Karpas-422 (cell line): ENCODE measurements at regions not wholly inside any gene's neighbourhood (a gene's known extent, or its start where the extent isn't known, plus 50 kb on each side); places are given as distances from the start of the nearest gene placed in this dataset.

Experiments used
- DNase-seq: peaks from one replicate; pipeline ENCODE4 v3.0.0-alpha.2; 2015
- H2AFZ ChIP-seq: fragments of 200-600 bp; sonication (generic); 2 replicates; pipeline ENCODE4 v1.6.1; 2014; ENCODE audit warnings: antibody characterized with exemption, low read length, mixed read lengths
- H3K27ac ChIP-seq: fragments of 200-600 bp; sonication (generic); 2 replicates; pipeline ENCODE4 v1.5.1; 2014; ENCODE audit warnings: mild to moderate bottlenecking, low read length, moderate library complexity
- H3K27me3 ChIP-seq: fragments of 200-600 bp; sonication (generic); 2 replicates; pipeline ENCODE4 v1.6.1; 2014; ENCODE audit warnings: low read length, mixed read lengths
- H3K36me3 ChIP-seq: fragments of 200-600 bp; sonication (generic); 2 replicates; pipeline ENCODE4 v1.6.1; 2014; ENCODE audit warnings: low read length, mixed read lengths; ENCODE audit not compliant: insufficient read depth
- H3K4me1 ChIP-seq: fragments of 200-600 bp; sonication (generic); 2 replicates; pipeline ENCODE4 v1.6.1; 2014; ENCODE audit warnings: mild to moderate bottlenecking, low read length, mixed read lengths
- H3K4me2 ChIP-seq: fragments of 200-600 bp; sonication (generic); 2 replicates; pipeline ENCODE4 v1.6.1; 2014; ENCODE audit warnings: low read length, low read depth, mild to moderate bottlenecking; ENCODE audit not compliant: poor library complexity, severe bottlenecking
- H3K4me3 ChIP-seq: fragments of 200-600 bp; sonication (generic); 2 replicates; pipeline ENCODE4 v1.5.1; 2014; ENCODE audit warnings: mild to moderate bottlenecking, antibody characterized with exemption, low read length, mixed read lengths
- H3K79me2 ChIP-seq: fragments of 200-600 bp; sonication (generic); 2 replicates; pipeline ENCODE4 v1.6.1; 2014; ENCODE audit warnings: mild to moderate bottlenecking, low read length, mixed read lengths
- H3K9ac ChIP-seq: fragments of 200-600 bp; sonication (generic); 2 replicates; pipeline ENCODE4 v1.6.0; 2014; ENCODE audit warnings: low read length
- H3K9me2 ChIP-seq: fragments of 200-600 bp; sonication (generic), shearing (Covaris generic); replicated peaks from 2 replicates; pipeline ENCODE4 v1.6.0; 2014; ENCODE audit warnings: mild to moderate bottlenecking, low read length, moderate library complexity; ENCODE audit not compliant: insufficient read depth
- H3K9me3 ChIP-seq: fragments of 300-700, 200-600 bp; sonication (generic); 2 replicates; pipeline ENCODE4 v1.6.1; 2014; ENCODE audit warnings: low read length, mixed read lengths
- H4K20me1 ChIP-seq: fragments of 200-600 bp; sonication (generic); 2 replicates; pipeline ENCODE4 v1.6.1; 2014; ENCODE audit warnings: mild to moderate bottlenecking, antibody characterized with exemption, low read length, low read depth; ENCODE audit not compliant: insufficient read depth

GRCh38 chr4:96145601-96146000, 305.7 kb downstream of the PDHA2 start:
- H3K9me3 ChIP-seq = peaks cover 12% of the 10 kb centered on the region
- H3K4me3 ChIP-seq = no peak overlapping the region
- H3K9ac ChIP-seq = no peak overlapping the region
- H3K79me2 ChIP-seq = no peaks in the 10 kb centered on the region
- DNase-seq = no peak
- H3K4me1 ChIP-seq = no peaks in the 10 kb centered on the region
- H2AFZ ChIP-seq = no peak overlapping the region
- no peaks in the 10 kb centered on the region for H4K20me1 ChIP-seq
- H3K9me2 ChIP-seq = no peaks in the 10 kb centered on the region
- no peaks in the 10 kb centered on the region for H3K36me3 ChIP-seq
- no peak overlapping the region for H3K27ac ChIP-seq
- H3K4me2 ChIP-seq = no peak overlapping the region
- no peaks in the 10 kb centered on the region for H3K27me3 ChIP-seq

GRCh38 chr4:96146686-96147085, 306.8 kb downstream of the PDHA2 start:
- peaks cover 12% of the 10 kb centered on the region for H3K9me3 ChIP-seq
- no peak overlapping the region for H3K27ac ChIP-seq

GRCh38 chr4:96149894-96150293, 310.0 kb downstream of the PDHA2 start:
- peaks cover 12% of the 10 kb centered on the region; the same call in 1 of the 2 replicates for H3K9me3 ChIP-seq
- H3K9me2 ChIP-seq = no peaks in the 10 kb centered on the region
- DNase-seq = no peak
- H2AFZ ChIP-seq = no peak overlapping the region
- H3K36me3 ChIP-seq = no peaks in the 10 kb centered on the region
- H3K4me1 ChIP-seq = no peaks in the 10 kb centered on the region
- no peak overlapping the region for H3K27ac ChIP-seq
- H3K79me2 ChIP-seq = no peaks in the 10 kb centered on the region
- no peak overlapping the region for H3K4me2 ChIP-seq
- H4K20me1 ChIP-seq = no peaks in the 10 kb centered on the region
- H3K4me3 ChIP-seq = no peak overlapping the region
- H3K27me3 ChIP-seq = no peaks in the 10 kb centered on the region
- no peak overlapping the region for H3K9ac ChIP-seq

More at GRCh38 chr4:96146686-96147085, 306.8 kb downstream of the PDHA2 start:
- no peak overlapping the region for H2AFZ ChIP-seq
- H3K4me1 ChIP-seq = no peaks in the 10 kb centered on the region
- no peaks in the 10 kb centered on the region for H3K9me2 ChIP-seq
- H3K4me2 ChIP-seq = no peak overlapping the region
- H3K4me3 ChIP-seq = no peak overlapping the region
- no peaks in the 10 kb centered on the region for H4K20me1 ChIP-seq
- H3K27me3 ChIP-seq = no peaks in the 10 kb centered on the region
- no peaks in the 10 kb centered on the region for H3K79me2 ChIP-seq
- H3K9ac ChIP-seq = no peak overlapping the region
- H3K36me3 ChIP-seq = no peaks in the 10 kb centered on the region
- DNase-seq = no peak

GRCh38 chr4:96150466-96150865, 310.6 kb downstream of the PDHA2 start:
- no peak overlapping the region for H2AFZ ChIP-seq
- no peak overlapping the region for H3K9ac ChIP-seq
- H3K9me2 ChIP-seq = no peaks in the 10 kb centered on the region
- no peaks in the 10 kb centered on the region for H3K79me2 ChIP-seq
- no peak overlapping the region for H3K4me3 ChIP-seq
- H3K36me3 ChIP-seq = no peaks in the 10 kb centered on the region
- peaks cover 13% of the 10 kb centered on the region; the same call in 1 of the 2 replicates for H3K9me3 ChIP-seq
- H3K27ac ChIP-seq = no peak overlapping the region
- no peaks in the 10 kb centered on the region for H4K20me1 ChIP-seq
- no peak for DNase-seq
- no peaks in the 10 kb centered on the region for H3K4me1 ChIP-seq
- no peaks in the 10 kb centered on the region for H3K27me3 ChIP-seq
- no peak overlapping the region for H3K4me2 ChIP-seq

GRCh38 chr4:96152824-96153223, 312.9 kb downstream of the PDHA2 start:
- Histone ChIP-seq H4K20me1 (no peaks in the 10 kb centered on the region), H3K9me2 (no peaks in the 10 kb centered on the region), H3K4me3 (no peak overlapping the region), H3K27me3 (no peaks in the 10 kb centered on the region), H3K79me2 (no peaks in the 10 kb centered on the region), H3K4me2 (no peak overlapping the region), H3K36me3 (no peaks in the 10 kb centered on the region), H2AFZ (no peak overlapping the region), H3K27ac (no peak overlapping the region), H3K4me1 (no peaks in the 10 kb centered on the region), H3K9ac (no peak overlapping the region), H3K9me3 (peaks cover 24% of the 10 kb centered on the region; the same call in 1 of the 2 replicates)
- DNase-seq = no peak

- Histone ChIP-seq H4K20me1 (no peaks in the 10 kb centered on the region), H3K9me3 (peaks cover 24% of the 10 kb centered on the region; the same call in 1 of the 2 replicates), H3K27me3 (no peaks in the 10 kb centered on the region)
Observed at GRCh38 chr4:96154676-96155075, 314.8 kb downstream of the PDHA2 start.

GRCh38 chr4:96162636-96163035, 322.7 kb downstream of the PDHA2 start:
- no peaks in the 10 kb centered on the region for H4K20me1 ChIP-seq
- no peak for DNase-seq
- H3K9me2 ChIP-seq = no peaks in the 10 kb centered on the region
- no peak overlapping the region for H3K9ac ChIP-seq
- no peaks in the 10 kb centered on the region for H3K36me3 ChIP-seq
- H3K4me1 ChIP-seq = no peaks in the 10 kb centered on the region
- no peaks in the 10 kb centered on the region for H3K79me2 ChIP-seq
- no peak overlapping the region for H3K4me3 ChIP-seq
- peaks cover 15% of the 10 kb centered on the region for H3K9me3 ChIP-seq
- H3K27ac ChIP-seq = no peak overlapping the region
- no peaks in the 10 kb centered on the region for H3K27me3 ChIP-seq
- H3K4me2 ChIP-seq = no peak overlapping the region
- no peak overlapping the region for H2AFZ ChIP-seq

More at GRCh38 chr4:96154676-96155075, 314.8 kb downstream of the PDHA2 start:
- Histone ChIP-seq H3K9me2 (no peaks in the 10 kb centered on the region), H3K27ac (no peak overlapping the region), H3K4me3 (no peak overlapping the region), H3K9ac (no peak overlapping the region), H3K36me3 (no peaks in the 10 kb centered on the region), H3K4me2 (no peak overlapping the region), H3K79me2 (no peaks in the 10 kb centered on the region), H3K4me1 (no peaks in the 10 kb centered on the region), H2AFZ (no peak overlapping the region)
- no peak for DNase-seq

GRCh38 chr4:96164814-96165351, 325.0 kb downstream of the PDHA2 start:
- Histone ChIP-seq H3K9ac (no peak overlapping the region), H4K20me1 (no peaks in the 10 kb centered on the region), H3K36me3 (no peaks in the 10 kb centered on the region), H3K9me2 (no peaks in the 10 kb centered on the region), H3K4me1 (no peaks in the 10 kb centered on the region), H3K9me3 (peaks cover 15% of the 10 kb centered on the region), H3K27me3 (no peaks in the 10 kb centered on the region), H3K27ac (no peak overlapping the region), H3K4me2 (no peak overlapping the region), H3K4me3 (no peak overlapping the region), H3K79me2 (no peaks in the 10 kb centered on the region), H2AFZ (no peak overlapping the region)
- DNase-seq = no peak
